ENCODE measurements at regions not wholly inside any gene's neighbourhood (a gene's known extent, or its start where the extent isn't known, plus 50 kb on each side); places are given as distances from the start of the nearest gene placed in this dataset.

DNA sequence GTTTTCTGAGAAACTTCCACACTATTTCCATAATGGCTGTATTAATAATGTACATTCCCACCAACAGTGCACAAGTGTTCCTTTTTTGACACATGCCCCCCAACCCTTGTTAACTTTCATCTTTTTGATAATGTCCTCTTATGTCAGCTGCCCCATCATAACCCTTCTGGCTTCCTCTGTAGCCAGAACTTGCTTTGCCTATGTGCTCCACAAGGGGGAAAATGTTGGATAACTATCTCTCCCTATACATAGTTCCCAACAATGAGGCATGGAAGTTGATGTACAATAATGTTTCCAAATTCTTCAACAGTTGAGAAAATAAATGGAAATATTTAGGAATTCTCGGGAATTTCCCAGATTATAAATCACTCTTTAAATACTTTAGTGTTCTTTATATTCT, 142.9 kb downstream of the ASB9 start:
- TF ChIP-seq CTCF (IDR thresholded peaks at IDR 0.05) = no peak
- no peak for TF ChIP-seq POLR2A (IDR thresholded peaks at IDR 0.05)
